HG03442 (cell line): ENCODE measurements at regions not wholly inside any gene's neighbourhood (a gene's known extent, or its start where the extent isn't known, plus 50 kb on each side); places are given as distances from the start of the nearest gene placed in this dataset.
"Not testable (repeated sequence)": the region's sequence is repeated elsewhere in the genome, so short reads cannot be mapped to it uniquely, and the experiment has no call there.

Experiments used
- ATAC-seq: cut with Tn5 transposase; IDR thresholded peaks from one replicate; pipeline ENCODE4 v1.9.1; 2021; ENCODE audit warnings: mild to moderate bottlenecking, moderate library complexity; ENCODE audit not compliant: unreplicated experiment

- no peak for ATAC-seq
Observed at GRCh38 chr13:86920961-86921360, 750.2 kb upstream of the SLITRK5 start.

DNA sequence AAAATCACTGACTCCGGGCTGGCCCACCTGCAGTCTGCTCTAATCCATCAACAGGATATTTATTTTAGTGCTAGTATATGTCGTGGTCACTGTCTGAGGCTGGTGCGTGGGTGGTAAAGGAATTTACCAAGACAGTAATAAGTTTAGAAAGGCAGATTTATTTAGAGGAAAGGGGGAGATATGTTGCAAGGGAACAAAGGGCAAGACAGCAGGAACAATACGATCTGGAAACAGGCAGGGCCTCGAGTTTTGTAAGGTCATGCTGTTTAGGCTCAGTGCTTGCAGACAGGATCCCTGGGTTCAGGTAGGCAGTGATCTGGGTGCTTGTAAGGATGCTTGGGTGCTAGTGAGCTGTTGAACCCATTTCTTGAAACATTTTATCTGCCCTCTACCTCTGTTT, 748.2 kb upstream of the SLITRK5 start:
- ATAC-seq: no peak

DNA sequence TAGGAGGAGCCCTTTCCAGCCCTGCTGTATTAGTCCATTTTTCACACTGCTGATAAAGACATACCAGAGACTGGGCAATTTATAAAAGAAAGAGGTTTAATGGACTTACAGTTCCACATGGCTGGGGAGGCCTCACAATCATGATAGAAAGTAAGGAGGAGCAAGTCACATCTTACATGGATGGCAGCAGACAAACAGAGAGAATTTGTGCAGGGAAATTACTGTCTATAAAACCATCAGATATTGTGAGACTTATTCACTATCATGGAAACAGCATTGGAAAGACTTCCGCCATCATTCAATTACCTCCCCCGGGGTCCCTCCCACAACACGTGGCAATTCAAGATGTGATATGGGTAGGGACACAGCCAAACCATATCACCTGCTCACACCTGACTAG, 744.3 kb upstream of the SLITRK5 start:
- ATAC-seq: not testable (repeated sequence)

DNA sequence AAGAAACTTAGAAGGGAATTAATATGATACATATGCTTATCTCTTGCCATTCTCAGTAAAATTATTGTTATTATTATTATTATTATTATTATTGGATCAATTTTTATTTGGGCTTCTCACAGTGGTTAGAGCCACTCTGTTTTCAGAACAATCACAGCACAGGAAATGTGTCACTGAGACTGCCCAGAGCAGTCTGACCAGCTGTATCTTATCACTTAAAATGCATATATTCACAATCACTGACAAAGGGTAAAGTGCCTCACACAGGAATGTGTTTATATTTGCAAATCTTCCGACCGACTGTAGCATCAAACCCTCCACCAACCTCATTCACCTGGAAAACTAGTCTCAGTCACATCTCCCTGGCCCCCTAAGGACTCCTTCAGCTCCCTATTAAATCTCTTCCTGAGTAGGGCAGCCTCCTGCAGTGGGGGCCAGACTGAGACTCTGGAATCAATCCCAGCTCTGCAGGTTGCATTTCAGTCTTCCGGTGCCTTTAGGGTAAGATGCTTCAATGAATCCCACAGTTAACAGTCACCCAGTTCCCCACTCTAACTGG, 738.3 kb upstream of the SLITRK5 start:
- no peak for ATAC-seq

- no peak for ATAC-seq
Observed at GRCh38 chr13:86933676-86934075, 737.5 kb upstream of the SLITRK5 start.

GRCh38 chr13:86937316-86937715, 733.9 kb upstream of the SLITRK5 start:
- ATAC-seq: no peak

GRCh38 chr13:86945584-86945983, 725.6 kb upstream of the SLITRK5 start:
- ATAC-seq: no peak

DNA sequence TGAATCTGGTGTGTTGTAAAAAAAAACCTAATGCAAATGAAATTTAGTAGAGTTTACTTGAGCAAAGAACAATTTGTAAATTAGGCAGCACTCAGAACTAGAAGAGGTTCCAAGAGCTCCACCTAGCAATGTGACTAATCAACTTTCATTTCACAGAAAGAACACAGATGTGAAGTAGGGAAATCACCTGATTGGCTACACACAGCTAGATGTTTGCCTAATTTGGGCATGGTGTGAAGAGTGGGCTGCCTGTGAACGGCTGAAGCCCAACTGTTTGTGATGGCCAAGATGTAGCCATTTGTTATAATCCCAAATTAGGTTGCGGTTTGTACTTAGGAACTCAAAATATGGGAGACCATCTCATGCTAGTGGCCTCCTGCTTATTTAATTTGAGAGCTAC, 724.4 kb upstream of the SLITRK5 start:
- ATAC-seq: no peak

DNA sequence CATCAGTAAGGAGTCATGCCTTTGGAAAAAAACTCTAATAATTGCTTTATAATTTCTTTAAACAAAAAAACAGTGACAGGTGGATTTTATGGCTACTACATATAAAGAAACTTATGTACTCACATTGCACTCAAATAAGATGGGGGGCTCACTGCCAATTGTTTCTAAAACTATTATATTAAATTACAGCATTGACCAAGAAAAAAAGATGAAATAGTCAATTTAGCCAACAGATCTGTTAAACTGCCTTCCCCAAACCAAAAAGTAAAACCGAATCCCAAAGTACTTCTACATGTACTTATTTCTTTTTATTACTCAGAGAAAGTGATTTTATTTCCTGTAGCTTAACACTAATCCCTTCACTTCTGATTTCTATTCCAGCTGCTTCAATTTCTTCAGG, 716.8 kb upstream of the SLITRK5 start:
- no peak for ATAC-seq

DNA sequence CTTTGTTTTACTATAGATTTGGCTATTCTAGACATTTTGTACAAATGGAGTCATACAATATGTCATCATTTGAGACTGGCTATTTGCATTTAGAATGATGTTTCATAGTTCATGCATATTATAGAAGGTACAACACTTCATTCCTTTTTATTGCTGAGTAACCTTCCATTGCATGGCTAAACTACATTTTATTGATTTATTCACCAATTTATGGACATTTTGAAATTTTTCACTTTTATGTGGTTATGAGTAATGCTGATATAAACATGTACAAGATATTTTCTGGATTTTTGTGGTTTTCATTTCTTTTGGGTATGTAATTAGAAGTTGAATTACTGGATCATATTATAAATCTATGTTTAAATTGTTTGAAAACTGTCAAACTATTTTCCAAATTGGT, 710.3 kb upstream of the SLITRK5 start:
- no peak for ATAC-seq

DNA sequence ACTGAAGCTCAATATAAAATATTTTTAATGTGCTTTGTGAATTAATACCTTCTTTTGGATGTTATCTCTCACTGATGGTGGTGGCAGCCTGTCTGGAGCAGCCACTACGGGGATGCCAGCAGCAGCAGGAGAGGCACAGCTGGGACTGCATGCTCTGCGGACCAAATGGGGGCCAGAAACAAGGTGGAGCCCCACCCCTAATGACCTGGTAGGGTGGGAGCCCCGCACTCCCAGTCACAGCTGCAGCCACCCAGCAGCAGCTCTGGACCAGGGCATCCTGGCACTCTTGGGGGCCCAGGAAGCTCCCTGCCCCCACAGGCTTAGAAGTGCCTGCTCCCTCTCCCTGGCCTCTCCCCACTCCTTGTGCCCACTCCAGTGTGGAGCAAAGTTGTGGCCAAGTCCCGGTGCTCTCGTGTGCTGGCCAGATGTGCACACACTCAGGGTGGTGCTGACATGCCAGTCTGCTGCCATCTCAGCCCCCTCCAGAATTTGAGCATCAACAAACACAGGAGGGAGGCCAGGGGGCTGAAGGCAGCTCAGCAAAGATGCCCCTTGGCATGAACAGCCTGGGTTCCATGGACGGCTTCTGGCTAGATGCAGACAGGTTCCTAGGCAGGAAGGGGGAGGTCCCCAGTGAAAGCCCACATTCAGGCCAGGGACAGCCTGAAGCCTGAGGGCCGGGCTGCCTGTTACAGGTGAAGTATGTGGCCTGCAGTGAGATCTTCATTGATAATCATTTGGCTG, 696.7 kb upstream of the SLITRK5 start:
- no peak for ATAC-seq

- no peak for ATAC-seq
Observed at GRCh38 chr13:86974995-86975328, 696.2 kb upstream of the SLITRK5 start.

DNA sequence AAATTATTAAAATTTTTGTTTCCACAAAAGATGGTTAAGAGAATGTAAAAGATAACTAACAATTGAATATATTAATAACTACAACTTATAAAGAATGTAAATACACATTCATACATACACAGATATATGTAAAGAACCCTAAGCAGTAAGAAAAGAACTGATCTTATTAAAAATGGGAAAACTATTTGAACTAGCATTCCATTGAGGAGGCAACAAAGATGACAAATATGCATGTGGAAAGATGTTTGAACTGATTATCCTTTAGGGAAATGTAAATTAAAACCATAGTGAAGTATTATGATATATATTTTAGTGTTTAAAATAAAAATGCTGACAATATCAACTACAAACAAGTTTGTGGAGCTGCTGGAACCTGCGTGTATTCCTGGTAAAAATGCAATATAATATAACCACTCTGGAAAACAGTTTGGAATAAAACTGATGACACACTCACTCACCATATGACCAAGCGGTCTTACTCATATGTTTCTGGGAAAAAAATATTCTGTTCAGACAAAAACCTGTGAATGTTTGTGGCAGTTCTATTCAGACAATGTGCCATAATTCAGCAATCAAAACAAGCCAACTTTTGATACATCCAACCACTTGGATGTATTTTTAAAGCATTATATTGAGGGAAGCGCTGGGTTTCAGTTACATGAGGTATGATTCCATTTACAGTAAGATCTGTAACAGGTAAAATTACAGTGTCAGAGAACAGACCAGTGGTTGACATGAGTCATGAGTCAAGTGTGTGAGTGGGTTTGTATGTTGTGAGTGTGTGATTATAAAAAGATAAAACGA, 694.4 kb upstream of the SLITRK5 start:
- ATAC-seq: no peak

DNA sequence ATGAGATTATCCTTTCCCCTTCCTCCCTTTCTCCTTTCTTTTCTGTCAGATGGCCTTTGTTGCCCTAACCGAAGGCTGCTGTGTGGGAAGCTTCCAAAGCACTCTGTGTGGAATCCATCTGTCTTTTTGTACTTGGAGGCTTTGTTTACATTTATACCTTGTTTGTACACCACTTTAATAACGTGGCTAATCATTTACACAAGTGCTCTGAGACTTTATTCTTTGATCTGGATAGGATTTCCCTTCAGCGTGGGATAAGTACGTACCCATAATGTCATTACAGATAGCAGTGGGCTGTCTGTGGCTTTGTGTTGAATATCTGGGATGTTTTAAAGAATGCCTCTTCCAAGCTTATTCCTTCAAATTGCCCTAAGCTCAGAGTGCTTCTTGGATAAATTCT, 684.7 kb upstream of the SLITRK5 start:
- no peak for ATAC-seq

- no peak for ATAC-seq
Observed at GRCh38 chr13:86992251-86992650, 678.9 kb upstream of the SLITRK5 start.

GRCh38 chr13:87003265-87003664, 667.9 kb upstream of the SLITRK5 start:
- no peak for ATAC-seq

- ATAC-seq: no peak
Observed at GRCh38 chr13:87005511-87005910, 665.7 kb upstream of the SLITRK5 start.

DNA sequence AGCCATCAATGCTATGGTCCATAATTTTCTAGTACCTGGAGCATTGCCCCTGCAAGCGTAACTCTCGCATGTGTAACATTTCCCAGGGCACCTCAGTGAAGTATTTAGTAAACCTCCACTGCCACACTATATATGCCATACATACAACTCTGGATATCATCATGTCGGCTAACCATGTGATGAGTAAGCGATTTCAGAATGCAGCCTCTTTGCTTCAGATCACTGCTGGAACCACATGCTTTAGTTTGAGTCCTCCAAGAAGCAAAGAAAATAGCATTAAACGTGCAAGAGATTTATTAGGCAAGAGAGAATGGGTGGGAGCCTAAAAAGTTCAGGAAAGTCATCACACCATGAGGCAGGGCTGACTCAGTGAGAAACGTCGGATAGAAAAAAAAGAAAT, 635.6 kb upstream of the SLITRK5 start:
- no peak for ATAC-seq

GRCh38 chr13:87042946-87043345, 628.2 kb upstream of the SLITRK5 start:
- no peak for ATAC-seq

GRCh38 chr13:87052731-87053130, 618.4 kb upstream of the SLITRK5 start:
- ATAC-seq: no peak

DNA sequence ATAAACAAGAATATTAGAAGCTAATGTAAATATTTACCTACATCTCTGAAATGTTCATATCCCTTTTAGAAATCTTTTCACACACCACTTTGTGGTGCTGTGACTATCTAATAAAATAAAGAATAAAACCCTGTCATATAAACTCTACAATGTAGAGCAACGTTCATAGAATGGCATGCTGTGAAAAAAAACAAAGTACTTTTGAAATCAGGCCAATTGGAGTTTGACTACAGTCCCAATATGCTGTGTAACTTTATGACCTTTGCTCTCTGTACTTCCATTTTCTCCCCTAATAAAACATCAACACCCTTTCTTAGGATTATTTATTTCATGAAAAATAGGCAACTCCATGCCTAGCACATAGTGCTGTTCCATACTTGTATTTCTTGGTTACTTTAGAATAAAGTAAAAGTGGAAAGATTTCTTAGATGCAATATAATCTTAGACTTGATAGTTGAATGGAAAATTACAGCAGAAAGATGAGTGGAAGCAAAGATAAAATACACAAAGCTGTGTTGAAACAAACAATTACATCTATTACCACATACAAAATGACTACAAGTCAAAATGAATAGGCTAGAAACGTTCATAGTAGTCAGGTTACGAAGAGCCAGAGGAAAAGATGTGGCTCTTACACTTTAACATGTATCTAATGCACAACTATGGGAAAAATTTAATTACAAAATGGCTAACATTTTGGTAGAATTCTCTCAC, 613.2 kb upstream of the SLITRK5 start:
- ATAC-seq: no peak
